Progenitor cell of endocrine pancreas (in vitro differentiated cells): ENCODE measurements at regions not wholly inside any gene's neighbourhood (a gene's known extent, or its start where the extent isn't known, plus 50 kb on each side); places are given as distances from the start of the nearest gene placed in this dataset.

Experiments used
- DNase-seq: peaks from one replicate; pipeline ENCODE4 v3.0.0; 2021; ENCODE audit warnings: low spot score; ENCODE audit not compliant: unreplicated experiment
- H3K27ac Mint-ChIP-seq: 2 replicates; pipeline ENCODE4 v1.8.0; 2021; ENCODE audit warnings: mild to moderate bottlenecking, moderate library complexity, mixed read lengths
- H3K27me3 Mint-ChIP-seq: 2 replicates; pipeline ENCODE4 v1.8.0; 2021; ENCODE audit warnings: mixed read lengths
- H3K36me3 Mint-ChIP-seq: 2 replicates; pipeline ENCODE4 v1.8.0; 2022; ENCODE audit warnings: mixed read lengths; ENCODE audit not compliant: insufficient read depth
- H3K4me1 Mint-ChIP-seq: 2 replicates; pipeline ENCODE4 v1.8.0; 2021; ENCODE audit warnings: low read depth, mixed read lengths
- H3K4me3 Mint-ChIP-seq: 2 replicates; pipeline ENCODE4 v1.8.0; 2021; ENCODE audit warnings: low read depth, mild to moderate bottlenecking, moderate library complexity, mixed read lengths
- H3K9me3 Mint-ChIP-seq: 2 replicates; pipeline ENCODE4 v1.8.0; 2021; ENCODE audit warnings: low read depth, mixed read lengths
- TF ChIP-seq, protein P1 (sequence below): fragments of 200-600 bp; sonication (generic); IDR thresholded peaks from one replicate; pipeline ENCODE4 v1.5.0; 2021; ENCODE audit warnings: antibody characterized with exemption, mild to moderate bottlenecking; ENCODE audit not compliant: unreplicated experiment

DNA sequence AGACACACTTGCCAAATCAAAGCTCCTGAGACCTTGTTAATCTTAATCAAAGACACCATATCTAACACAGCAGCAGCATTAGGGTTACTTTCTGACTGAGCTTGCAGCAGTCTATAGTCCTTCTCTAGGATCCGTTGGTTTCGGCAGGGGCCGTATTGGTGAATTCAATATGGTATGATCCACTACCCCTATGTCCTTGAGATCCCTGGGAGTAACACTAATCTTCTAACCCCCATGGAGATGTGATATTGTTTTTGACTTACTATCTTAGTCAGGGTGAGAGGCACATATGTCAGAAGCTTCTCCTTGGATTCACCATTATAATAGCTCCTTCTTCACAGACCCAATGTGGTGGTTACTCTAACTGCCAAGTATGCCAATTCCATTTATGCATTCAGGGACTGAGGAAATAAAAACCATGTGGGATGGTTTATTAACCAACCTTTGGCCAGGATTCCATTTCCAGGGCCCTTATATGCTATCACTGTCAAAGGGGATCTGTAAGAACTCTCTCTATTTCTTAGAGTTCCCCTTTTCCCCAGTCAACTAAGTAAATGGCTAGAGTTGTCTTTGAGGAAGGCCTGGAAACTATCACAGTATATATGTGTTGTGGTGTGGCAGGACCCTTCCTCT lies 673.6 kb upstream of the USP24 start:
- TF ChIP-seq, protein P1, sequence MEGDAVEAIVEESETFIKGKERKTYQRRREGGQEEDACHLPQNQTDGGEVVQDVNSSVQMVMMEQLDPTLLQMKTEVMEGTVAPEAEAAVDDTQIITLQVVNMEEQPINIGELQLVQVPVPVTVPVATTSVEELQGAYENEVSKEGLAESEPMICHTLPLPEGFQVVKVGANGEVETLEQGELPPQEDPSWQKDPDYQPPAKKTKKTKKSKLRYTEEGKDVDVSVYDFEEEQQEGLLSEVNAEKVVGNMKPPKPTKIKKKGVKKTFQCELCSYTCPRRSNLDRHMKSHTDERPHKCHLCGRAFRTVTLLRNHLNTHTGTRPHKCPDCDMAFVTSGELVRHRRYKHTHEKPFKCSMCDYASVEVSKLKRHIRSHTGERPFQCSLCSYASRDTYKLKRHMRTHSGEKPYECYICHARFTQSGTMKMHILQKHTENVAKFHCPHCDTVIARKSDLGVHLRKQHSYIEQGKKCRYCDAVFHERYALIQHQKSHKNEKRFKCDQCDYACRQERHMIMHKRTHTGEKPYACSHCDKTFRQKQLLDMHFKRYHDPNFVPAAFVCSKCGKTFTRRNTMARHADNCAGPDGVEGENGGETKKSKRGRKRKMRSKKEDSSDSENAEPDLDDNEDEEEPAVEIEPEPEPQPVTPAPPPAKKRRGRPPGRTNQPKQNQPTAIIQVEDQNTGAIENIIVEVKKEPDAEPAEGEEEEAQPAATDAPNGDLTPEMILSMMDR: no peak
- H3K27ac Mint-ChIP-seq: no peak overlapping the region

DNA sequence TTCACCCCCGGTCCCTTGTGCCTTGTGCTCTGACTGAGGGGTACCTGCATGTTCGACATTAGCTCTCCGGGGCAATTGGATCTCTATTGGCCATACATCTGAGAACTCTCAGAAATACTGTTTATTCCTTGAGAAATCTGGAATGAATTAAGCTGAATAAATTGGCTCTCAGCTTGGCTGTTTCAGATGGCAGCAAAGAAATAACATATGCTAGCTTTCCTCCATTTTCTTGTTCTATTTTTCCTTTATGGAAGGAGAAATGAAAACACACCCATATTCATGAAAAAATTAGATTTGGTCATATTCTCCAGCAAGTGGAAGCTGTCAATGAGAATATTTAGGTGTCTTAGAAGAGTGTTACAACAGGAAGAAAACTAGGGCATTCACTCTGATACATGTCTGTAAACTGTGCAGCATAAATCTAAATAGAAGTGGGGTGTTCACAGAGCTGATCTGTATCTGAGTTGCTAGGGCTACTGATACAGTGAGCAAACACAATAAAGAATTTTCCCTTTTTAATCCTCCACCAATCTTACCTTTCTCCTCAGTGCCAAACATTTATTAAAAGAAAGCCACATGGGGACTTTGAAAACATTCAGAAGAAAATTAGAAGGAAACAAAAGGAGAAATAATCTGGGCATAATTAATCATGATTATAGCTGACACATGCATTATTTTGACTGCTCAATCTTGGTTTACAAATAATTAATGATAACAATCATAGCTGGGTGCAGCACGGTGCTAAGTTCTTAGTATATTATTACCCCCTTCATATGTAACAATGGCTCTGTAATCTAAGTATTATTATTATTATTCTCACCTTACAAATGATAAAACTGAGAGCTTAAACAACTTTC lies 671.9 kb upstream of the USP24 start:
- peaks cover 2% of the 10 kb centered on the region for H3K36me3 Mint-ChIP-seq
- H3K4me1 Mint-ChIP-seq: peaks cover 26% of the 10 kb centered on the region
- peaks cover 8% of the 10 kb centered on the region for H3K9me3 Mint-ChIP-seq

More for the DNA sequence above, 673.6 kb upstream of the USP24 start:
- Mint-ChIP-seq H3K4me1 (peaks cover 26% of the 10 kb centered on the region), H3K27me3 (no peaks in the 10 kb centered on the region), H3K4me3 (no peak overlapping the region), H3K9me3 (peaks cover 19% of the 10 kb centered on the region), H3K36me3 (peaks cover 5% of the 10 kb centered on the region)
- no peak for DNase-seq

GRCh38 chr1:55885619-55886018 lies 670.5 kb upstream of the USP24 start:
- Mint-ChIP-seq H3K4me3 (no peak overlapping the region), H3K27ac (no peak overlapping the region), H3K36me3 (no peaks in the 10 kb centered on the region), H3K4me1 (peaks cover 26% of the 10 kb centered on the region), H3K9me3 (no peaks in the 10 kb centered on the region), H3K27me3 (peaks cover under 1% of the 10 kb centered on the region)
- TF ChIP-seq, protein P1: no peak
- no peak for DNase-seq

More for the DNA sequence above, 671.9 kb upstream of the USP24 start:
- Mint-ChIP-seq H3K27ac (no peak overlapping the region), H3K27me3 (no peaks in the 10 kb centered on the region), H3K4me3 (no peak overlapping the region)
- TF ChIP-seq, protein P1: no peak
- no peak for DNase-seq

DNA sequence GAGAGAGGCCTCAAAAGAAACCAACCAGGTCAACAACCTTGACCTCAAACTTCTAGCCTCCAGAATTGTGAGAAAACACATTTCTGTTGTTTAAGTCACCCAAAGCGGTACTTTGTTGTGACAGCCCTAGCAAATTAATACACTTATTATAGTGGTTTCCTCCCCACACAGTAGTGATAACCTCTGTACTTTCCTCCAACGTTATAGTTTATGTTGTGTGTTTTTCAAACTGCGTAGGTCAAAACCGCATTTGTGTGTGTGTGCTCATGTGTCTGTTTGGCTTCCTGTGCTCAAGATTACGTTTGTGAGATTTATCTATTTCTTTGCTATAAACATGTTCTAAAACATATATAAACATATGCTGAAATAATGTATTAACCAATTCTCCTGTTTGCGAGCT lies 667.8 kb upstream of the USP24 start:
- Mint-ChIP-seq H3K9me3 (no peaks in the 10 kb centered on the region), H3K4me3 (no peak overlapping the region), H3K4me1 (peaks cover 22% of the 10 kb centered on the region), H3K36me3 (no peaks in the 10 kb centered on the region), H3K27ac (no peak overlapping the region), H3K27me3 (peaks cover 5% of the 10 kb centered on the region)
- TF ChIP-seq, protein P1: no peak
- no peak for DNase-seq

GRCh38 chr1:55879346-55879745 lies 664.2 kb upstream of the USP24 start:
- DNase-seq: no peak
- peaks cover 5% of the 10 kb centered on the region for H3K27me3 Mint-ChIP-seq
- no peaks in the 10 kb centered on the region for H3K9me3 Mint-ChIP-seq
- H3K4me1 Mint-ChIP-seq: no peaks in the 10 kb centered on the region
- TF ChIP-seq, protein P1: no peak
- H3K27ac Mint-ChIP-seq: no peak overlapping the region
- H3K4me3 Mint-ChIP-seq: no peak overlapping the region
- H3K36me3 Mint-ChIP-seq: no peaks in the 10 kb centered on the region
